Central memory CD8-positive, alpha-beta T cell (primary cell): ENCODE measurements at regions not wholly inside any gene's neighbourhood (a gene's known extent, or its start where the extent isn't known, plus 50 kb on each side); places are given as distances from the start of the nearest gene placed in this dataset.

Experiments used
- ATAC-seq: fragments of 150-1000 bp; cut with Tn5 transposase; replicated peaks from 2 replicates; pipeline ENCODE4 v1.10.0; 2022; ENCODE audit warnings: mild to moderate bottlenecking, moderate FRiP score, moderate number of reproducible peaks; ENCODE audit not compliant: poor library complexity, severe bottlenecking; ENCODE audit errors: extremely low read depth
- DNase-seq, 2 donors: peaks; one replicate each; pipeline ENCODE4 v3.0.0; 2021; ENCODE audit warnings: low spot score in 2 of 2
- H3K27ac Mint-ChIP-seq: one replicate; pipeline ENCODE4 v1.8.0; 2022; ENCODE audit warnings: low read depth, mild to moderate bottlenecking, moderate library complexity, mixed read lengths
- H3K27me3 Mint-ChIP-seq: one replicate; pipeline ENCODE4 v1.8.0; 2022; ENCODE audit warnings: mixed read lengths
- H3K36me3 Mint-ChIP-seq: one replicate; pipeline ENCODE4 v1.8.0; 2022; ENCODE audit warnings: mild to moderate bottlenecking, moderate library complexity, mixed read lengths; ENCODE audit not compliant: insufficient read depth
- H3K4me1 Mint-ChIP-seq: one replicate; pipeline ENCODE4 v1.8.0; 2022; ENCODE audit warnings: mixed read lengths
- H3K4me3 Mint-ChIP-seq: one replicate; pipeline ENCODE4 v1.8.0; 2022; ENCODE audit warnings: mild to moderate bottlenecking, moderate library complexity, mixed read lengths
- H3K9me3 Mint-ChIP-seq: one replicate; pipeline ENCODE4 v1.8.0; 2022; ENCODE audit warnings: mixed read lengths

- DNase-seq (no peak), ATAC-seq (no peak)
- Mint-ChIP-seq H3K27ac (no peak overlapping the region), H3K4me3 (no peak overlapping the region), H3K36me3 (no peaks in the 10 kb centered on the region), H3K27me3 (no peaks in the 10 kb centered on the region), H3K9me3 (peaks cover 23% of the 10 kb centered on the region), H3K4me1 (no peaks in the 10 kb centered on the region)
These were observed 378.4 kb downstream of the ADGRL2 start for GRCh38 chr1:82179131-82179530.

- H3K27me3 Mint-ChIP-seq = no peaks in the 10 kb centered on the region
- no peaks in the 10 kb centered on the region for H3K4me1 Mint-ChIP-seq
- no peak overlapping the region for H3K27ac Mint-ChIP-seq
- ATAC-seq (no peak), DNase-seq (no peak)
- H3K9me3 Mint-ChIP-seq = peaks cover 27% of the 10 kb centered on the region
- no peaks in the 10 kb centered on the region for H3K36me3 Mint-ChIP-seq
- no peak overlapping the region for H3K4me3 Mint-ChIP-seq
These were observed 376.5 kb downstream of the ADGRL2 start for GRCh38 chr1:82177192-82177591.

- peaks cover 23% of the 10 kb centered on the region for H3K9me3 Mint-ChIP-seq
- H3K27ac Mint-ChIP-seq = no peak overlapping the region
- DNase-seq = no peak
- no peak for ATAC-seq
- no peak overlapping the region for H3K4me3 Mint-ChIP-seq
- H3K27me3 Mint-ChIP-seq = no peaks in the 10 kb centered on the region
- no peaks in the 10 kb centered on the region for H3K4me1 Mint-ChIP-seq
- H3K36me3 Mint-ChIP-seq = no peaks in the 10 kb centered on the region
These were observed 371.2 kb downstream of the ADGRL2 start for GRCh38 chr1:82171955-82172354.

GRCh38 chr1:82168482-82168881 lies 367.7 kb downstream of the ADGRL2 start:
- H3K27ac Mint-ChIP-seq = no peak overlapping the region
- no peaks in the 10 kb centered on the region for H3K27me3 Mint-ChIP-seq
- DNase-seq (no peak), ATAC-seq (no peak)
- no peak overlapping the region for H3K4me3 Mint-ChIP-seq
- peaks cover 21% of the 10 kb centered on the region for H3K9me3 Mint-ChIP-seq
- H3K36me3 Mint-ChIP-seq = no peaks in the 10 kb centered on the region
- no peaks in the 10 kb centered on the region for H3K4me1 Mint-ChIP-seq

DNA sequence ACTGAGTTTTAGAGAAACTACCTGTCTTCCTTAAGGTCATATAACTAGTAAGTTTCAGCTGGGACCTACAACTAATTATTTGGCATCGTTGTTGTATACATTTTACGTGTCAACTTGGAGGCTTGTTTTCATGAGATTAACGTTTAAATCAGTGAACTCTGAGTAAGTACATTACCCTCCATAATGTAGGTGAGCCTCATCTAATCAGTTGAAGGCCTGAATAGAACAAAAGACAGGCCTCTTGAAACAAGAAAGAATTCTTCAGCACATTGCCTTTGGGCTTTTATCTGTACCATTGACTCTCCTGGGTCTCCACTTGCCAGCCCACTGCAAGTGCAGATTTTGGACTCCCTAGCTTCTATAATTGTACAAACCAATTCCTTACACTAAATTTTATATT lies 364.6 kb downstream of the ADGRL2 start:
- peaks cover 21% of the 10 kb centered on the region for H3K9me3 Mint-ChIP-seq
- DNase-seq = no peak
- H3K4me3 Mint-ChIP-seq = no peak overlapping the region
- no peaks in the 10 kb centered on the region for H3K27me3 Mint-ChIP-seq
- no peaks in the 10 kb centered on the region for H3K36me3 Mint-ChIP-seq
- H3K27ac Mint-ChIP-seq = no peak overlapping the region
- no peaks in the 10 kb centered on the region for H3K4me1 Mint-ChIP-seq
- no peak for ATAC-seq

- no peak overlapping the region for H3K27ac Mint-ChIP-seq
- H3K27me3 Mint-ChIP-seq = no peaks in the 10 kb centered on the region
- no peak for DNase-seq
- H3K4me1 Mint-ChIP-seq = no peaks in the 10 kb centered on the region
- no peak overlapping the region for H3K4me3 Mint-ChIP-seq
- no peak for ATAC-seq
- peaks cover 16% of the 10 kb centered on the region for H3K9me3 Mint-ChIP-seq
- no peaks in the 10 kb centered on the region for H3K36me3 Mint-ChIP-seq
These were observed 362.0 kb downstream of the ADGRL2 start for GRCh38 chr1:82162486-82163420.

GRCh38 chr1:82161700-82162141 lies 361.0 kb downstream of the ADGRL2 start:
- ATAC-seq = no peak
- Mint-ChIP-seq H3K36me3 (no peaks in the 10 kb centered on the region), H3K4me1 (no peaks in the 10 kb centered on the region), H3K9me3 (peaks cover 16% of the 10 kb centered on the region), H3K4me3 (no peak overlapping the region), H3K27ac (no peak overlapping the region), H3K27me3 (no peaks in the 10 kb centered on the region)
- no peak for DNase-seq

DNA sequence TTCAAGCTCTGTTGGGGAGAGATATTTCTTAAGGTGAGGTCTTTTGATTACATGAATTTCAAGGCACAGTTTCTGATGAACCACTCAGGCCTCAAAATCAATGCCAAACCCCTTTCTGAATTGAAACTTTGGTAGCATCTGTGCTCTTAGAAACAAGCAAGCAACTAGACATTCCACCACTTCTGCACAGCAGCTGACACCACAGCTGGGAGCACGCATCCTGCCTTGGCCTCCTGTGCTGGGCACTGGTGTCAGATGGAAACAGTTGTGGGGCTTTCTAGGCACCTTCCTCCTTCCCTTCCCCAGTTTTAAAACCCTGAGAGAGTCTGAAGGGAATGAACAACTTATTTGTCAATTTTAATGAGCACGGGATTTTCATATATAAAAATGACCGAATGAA lies 360.2 kb downstream of the ADGRL2 start:
- Mint-ChIP-seq H3K9me3 (peaks cover 19% of the 10 kb centered on the region), H3K36me3 (no peaks in the 10 kb centered on the region), H3K27ac (no peak overlapping the region), H3K4me1 (no peaks in the 10 kb centered on the region), H3K27me3 (no peaks in the 10 kb centered on the region), H3K4me3 (no peak overlapping the region)
- ATAC-seq = no peak
- no peak for DNase-seq

GRCh38 chr1:82160036-82160435 lies 359.3 kb downstream of the ADGRL2 start:
- Mint-ChIP-seq H3K4me3 (no peak overlapping the region), H3K9me3 (peaks cover 17% of the 10 kb centered on the region), H3K36me3 (no peaks in the 10 kb centered on the region), H3K27me3 (no peaks in the 10 kb centered on the region), H3K4me1 (no peaks in the 10 kb centered on the region), H3K27ac (no peak overlapping the region)
- no peak for DNase-seq
- ATAC-seq = no peak

- no peak overlapping the region for H3K27ac Mint-ChIP-seq
- H3K9me3 Mint-ChIP-seq = peaks cover 12% of the 10 kb centered on the region
- H3K4me3 Mint-ChIP-seq = no peak overlapping the region
- ATAC-seq (no peak), DNase-seq (no peak)
- no peaks in the 10 kb centered on the region for H3K27me3 Mint-ChIP-seq
- H3K4me1 Mint-ChIP-seq = no peaks in the 10 kb centered on the region
- no peaks in the 10 kb centered on the region for H3K36me3 Mint-ChIP-seq
These were observed 358.2 kb downstream of the ADGRL2 start for GRCh38 chr1:82158981-82159380.

- Mint-ChIP-seq H3K4me3 (no peak overlapping the region), H3K36me3 (no peaks in the 10 kb centered on the region), H3K9me3 (peaks cover 19% of the 10 kb centered on the region), H3K27ac (no peak overlapping the region), H3K4me1 (no peaks in the 10 kb centered on the region), H3K27me3 (no peaks in the 10 kb centered on the region)
- DNase-seq (no peak), ATAC-seq (no peak)
These were observed 353.7 kb downstream of the ADGRL2 start for GRCh38 chr1:82154219-82154970.

DNA sequence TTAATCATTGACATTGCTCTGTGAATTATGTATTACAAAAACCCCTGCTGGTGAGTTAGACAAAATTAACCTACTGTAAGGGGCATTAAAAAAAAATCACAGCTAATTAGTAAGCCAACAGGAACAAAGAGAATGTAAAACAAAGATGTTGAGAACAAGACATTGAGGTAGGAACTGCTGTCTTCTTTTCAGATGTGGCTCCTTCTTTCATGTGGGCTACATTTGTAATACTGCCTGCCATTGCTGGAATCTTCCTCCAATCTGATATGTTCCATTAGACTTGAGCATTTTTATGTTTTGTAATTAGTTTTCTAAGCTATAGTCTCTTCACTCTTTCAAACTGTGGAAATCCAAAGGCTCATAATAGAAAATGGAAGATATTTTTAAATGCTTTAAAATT lies 353.0 kb downstream of the ADGRL2 start:
- Mint-ChIP-seq H3K4me3 (no peak overlapping the region), H3K27me3 (no peaks in the 10 kb centered on the region), H3K36me3 (no peaks in the 10 kb centered on the region), H3K4me1 (no peaks in the 10 kb centered on the region), H3K9me3 (peaks cover 19% of the 10 kb centered on the region), H3K27ac (no peak overlapping the region)
- no peak for DNase-seq
- ATAC-seq = no peak

DNA sequence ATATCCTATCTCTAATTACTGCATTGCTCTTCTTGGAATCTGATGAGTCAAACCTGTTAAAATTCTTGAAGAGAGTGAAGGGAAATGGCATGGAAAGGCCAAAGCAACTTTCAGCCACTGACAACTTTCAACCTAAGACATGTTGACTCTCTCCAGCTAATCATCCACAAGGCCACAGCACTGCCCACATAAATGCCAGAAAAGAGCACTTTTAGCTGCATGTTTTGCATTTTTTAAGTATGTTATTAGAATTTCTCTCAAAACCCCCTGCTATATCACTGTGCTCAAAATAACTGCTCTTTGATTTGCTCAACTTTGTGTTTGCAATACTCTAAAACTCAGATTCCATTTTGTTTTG lies 352.5 kb downstream of the ADGRL2 start:
- Mint-ChIP-seq H3K4me3 (no peak overlapping the region), H3K27me3 (no peaks in the 10 kb centered on the region), H3K36me3 (no peaks in the 10 kb centered on the region), H3K9me3 (peaks cover 19% of the 10 kb centered on the region), H3K27ac (no peak overlapping the region), H3K4me1 (no peaks in the 10 kb centered on the region)
- DNase-seq = no peak
- no peak for ATAC-seq
